ENCODE measurements at regions not wholly inside any gene's neighbourhood (a gene's known extent, or its start where the extent isn't known, plus 50 kb on each side); places are given as distances from the start of the nearest gene placed in this dataset.
"Not testable (repeated sequence)": the region's sequence is repeated elsewhere in the genome, so short reads cannot be mapped to it uniquely, and the experiment has no call there.

- no peak for DNase-seq
Measured at GRCh38 chr7:48992816-48993215, 68.5 kb downstream of the CDC14C start.

GRCh38 chr7:49001610-49002033, 77.3 kb downstream of the CDC14C start:
- DNase-seq: peak; percentile 8

- DNase-seq: no peak
Measured at GRCh38 chr7:49010717-49011116, 86.4 kb downstream of the CDC14C start.

DNA sequence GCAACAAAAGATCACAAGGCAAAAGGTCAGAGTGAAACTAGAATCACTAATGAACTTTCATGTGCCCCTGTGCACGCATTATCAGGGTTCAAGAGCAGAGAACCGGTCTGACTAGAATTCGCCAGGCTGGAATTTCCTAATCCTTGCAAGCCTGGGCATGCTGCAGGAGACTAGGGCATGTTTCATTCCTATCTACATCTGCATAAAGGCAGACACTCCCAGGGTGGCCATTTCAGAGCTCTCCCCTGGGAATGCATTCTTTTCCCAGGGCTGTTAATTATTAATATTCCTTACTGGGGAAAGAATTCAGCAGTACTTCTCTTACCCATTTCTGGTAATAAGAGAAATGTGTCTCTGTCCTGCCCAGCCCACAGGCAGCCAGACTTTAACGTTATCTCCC, 90.5 kb downstream of the CDC14C start:
- DNase-seq: no peak

DNA sequence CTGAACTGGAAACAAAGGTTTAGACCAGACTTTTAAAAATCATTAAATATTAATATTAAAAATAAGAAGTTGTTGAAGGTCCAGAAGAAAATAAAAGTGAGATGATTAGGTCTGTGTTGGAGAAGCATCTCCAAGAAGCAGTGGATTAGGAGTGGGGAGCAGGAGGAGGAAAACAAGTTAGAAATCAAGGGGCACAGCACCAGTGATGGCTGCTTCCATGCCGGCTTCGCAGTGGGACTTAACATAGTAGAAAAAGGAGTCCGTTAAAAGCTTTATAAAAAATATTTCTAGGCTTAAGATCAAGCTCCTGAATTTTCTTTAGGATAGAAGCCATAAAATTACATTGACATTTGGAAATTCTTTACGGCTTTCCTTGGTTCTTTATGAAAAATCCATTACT, 95.8 kb downstream of the CDC14C start:
- DNase-seq: no peak

- DNase-seq: no peak
Measured at GRCh38 chr7:49022448-49022847, 98.1 kb downstream of the CDC14C start.

DNA sequence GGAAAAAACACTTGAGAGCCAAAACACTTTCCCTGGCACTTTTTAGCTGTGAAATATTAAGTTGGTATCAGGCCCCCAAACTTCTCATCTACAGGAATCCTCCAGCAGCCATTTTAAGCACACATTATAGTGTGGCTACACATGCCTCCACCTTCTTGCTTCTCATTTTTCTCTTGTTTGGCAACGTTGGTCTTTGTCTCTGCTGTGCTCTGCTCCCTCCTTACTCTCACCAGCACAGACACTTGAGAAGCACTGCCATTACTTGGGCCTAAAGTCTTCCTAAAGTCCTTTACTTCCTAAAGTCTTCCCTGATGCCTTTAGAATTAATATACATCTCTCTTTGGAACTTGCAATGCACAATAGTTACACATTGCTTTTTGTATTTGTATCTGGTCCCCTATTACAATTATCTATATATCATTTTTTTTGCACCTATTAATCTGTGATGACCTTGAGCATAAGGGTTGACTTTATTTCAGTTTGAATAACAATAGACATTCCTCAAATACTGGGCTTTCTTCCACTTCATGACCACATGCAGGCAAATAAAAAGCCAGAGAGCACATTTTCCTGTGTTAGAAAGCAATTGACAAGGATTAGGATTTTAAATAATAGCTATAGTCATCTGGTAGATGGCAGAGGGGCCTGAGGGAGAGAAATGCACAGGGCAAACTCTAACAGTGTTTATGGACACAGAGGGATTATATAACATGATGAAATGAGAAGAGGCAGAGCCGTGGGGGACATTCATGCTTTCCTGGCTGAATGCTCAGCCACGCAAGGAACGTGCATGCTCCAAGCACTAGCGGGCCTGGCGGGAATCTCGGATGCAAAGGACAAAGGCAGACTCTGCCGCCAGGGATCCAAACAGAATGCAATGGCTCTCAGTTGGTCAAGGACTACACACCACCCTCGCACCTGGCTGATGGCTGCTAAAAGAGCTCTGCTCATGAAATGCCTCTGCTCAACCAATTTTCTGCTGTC, 99.3 kb downstream of the CDC14C start:
- peak; percentile 41 for DNase-seq

GRCh38 chr7:49030221-49030620, 105.9 kb downstream of the CDC14C start:
- DNase-seq: no peak

DNA sequence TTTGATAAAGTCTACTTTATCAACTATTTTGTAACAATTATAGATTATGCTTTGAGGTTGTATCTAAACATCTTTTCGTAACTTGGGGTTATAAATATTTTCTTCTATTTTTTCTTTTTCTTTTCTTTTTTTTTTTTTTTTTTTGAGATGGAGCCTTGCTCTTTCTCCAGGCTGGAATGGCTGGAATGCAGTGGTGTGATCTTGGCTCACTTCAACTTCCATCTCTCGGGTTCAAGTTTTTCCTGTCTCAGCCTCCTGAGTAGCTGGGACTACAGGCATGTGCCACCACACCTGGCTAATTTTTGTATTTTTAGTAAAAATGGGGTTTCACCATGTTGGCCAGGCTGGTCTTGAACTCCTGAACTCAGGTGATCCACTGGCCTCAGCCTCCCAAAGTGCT, 108.8 kb downstream of the CDC14C start:
- not testable (repeated sequence) for DNase-seq

DNA sequence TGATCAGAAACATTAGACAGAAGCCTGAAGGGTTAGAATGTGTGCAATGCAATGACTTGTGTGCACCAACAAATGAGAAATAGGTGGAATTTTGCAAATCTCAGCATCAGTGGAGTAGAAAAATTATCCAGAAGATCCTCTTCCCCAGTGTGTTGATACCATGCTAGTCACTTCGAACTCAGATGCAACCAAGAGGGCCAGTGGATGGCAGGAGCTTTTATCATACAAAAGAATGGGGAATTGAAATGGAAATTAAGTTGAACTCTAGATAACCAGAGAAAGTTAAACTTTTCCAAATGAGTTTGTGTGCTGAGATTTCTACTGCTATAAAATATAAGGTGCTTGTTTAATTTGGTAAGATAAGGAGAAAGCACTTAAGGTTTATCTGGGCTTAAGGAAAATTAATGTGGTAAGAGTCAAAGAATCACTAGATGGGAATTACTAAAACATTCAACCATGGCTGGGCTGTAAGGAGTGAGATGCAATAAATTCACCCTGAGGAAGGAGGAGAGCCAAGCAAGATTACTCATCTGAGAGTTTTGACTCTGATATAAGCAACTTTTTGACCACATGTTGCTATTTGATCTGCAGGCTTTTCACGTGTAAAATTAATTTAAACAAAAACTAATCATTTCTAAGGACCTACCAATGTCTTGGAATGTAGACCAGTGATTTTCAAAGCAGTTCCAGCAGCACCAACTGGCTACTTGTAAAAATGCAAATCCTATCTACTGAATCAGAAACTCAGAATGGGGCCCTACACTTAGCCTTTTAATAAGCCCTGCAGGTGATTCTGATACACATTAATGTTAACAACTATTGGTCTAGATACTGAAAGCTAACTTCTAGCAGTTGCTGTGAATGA, 113.2 kb downstream of the CDC14C start:
- no peak for DNase-seq

DNA sequence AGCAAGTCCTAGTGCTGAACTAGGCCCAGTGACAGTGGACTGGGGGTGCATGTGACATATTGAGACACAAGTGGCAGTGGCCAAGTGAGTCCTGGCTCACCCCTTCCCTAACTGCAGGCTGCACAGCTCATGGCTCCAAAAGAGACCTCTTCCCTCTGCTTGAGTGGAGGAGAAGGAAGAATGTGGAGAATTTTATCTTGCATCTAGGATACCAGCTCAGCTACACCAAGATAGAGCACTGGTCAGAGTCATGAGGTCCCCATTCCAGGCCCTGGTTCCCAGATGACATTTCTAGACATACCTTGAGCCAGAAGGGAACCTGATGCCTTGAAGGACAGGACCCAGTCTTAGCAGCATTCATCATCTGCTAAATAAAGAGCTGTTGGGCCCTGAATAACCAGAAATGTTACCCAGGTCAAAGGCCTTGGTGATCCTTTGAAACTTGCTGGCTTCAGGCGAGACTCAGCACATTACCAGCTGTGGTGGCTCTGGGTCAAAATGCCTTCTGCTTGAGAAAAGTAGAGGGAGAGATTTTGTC, 114.5 kb downstream of the CDC14C start:
- DNase-seq: no peak

DNA sequence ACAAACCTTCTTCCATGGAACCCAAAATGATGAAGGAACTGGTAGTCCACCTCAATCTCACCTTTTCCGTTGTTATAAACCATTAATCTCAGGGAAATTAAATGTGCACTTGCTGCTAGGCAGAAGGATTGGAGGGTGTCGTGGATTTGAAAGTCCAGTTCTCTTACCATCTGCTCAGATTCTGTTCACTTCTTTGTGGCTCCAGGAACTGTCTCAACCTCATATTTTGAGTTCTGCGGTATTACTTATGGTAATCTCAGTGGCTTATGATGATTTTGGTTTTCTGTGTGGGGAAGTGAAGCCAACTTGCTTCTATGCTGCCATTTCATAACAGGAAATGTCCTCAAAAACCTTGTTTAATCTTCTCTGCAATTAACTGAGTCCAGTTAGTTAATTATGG, 136.4 kb downstream of the CDC14C start:
- DNase-seq: no peak

DNA sequence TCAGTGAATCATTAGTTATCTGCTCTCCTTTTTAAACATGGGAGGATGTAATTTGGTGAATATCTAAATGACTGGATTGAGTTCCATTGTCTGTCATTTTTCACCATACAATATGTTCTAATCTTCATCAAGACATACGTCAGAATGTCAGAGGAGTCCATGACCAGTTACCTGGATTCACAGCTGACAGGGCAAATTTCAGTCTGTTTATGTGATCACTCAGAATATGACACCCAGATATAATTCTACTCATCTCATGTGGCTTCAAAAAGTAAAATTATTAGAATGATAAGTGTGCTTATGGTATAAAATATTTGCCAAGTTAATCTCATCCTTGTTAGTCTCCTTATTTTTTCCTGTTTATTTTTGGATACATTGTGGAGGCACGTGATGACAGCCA, 150.2 kb downstream of the CDC14C start:
- DNase-seq: no peak

GRCh38 chr7:49080896-49081475, 156.6 kb downstream of the CDC14C start:
- DNase-seq: no peak

- no peak for DNase-seq
Measured at GRCh38 chr7:49088017-49088416, 163.7 kb downstream of the CDC14C start.

DNA sequence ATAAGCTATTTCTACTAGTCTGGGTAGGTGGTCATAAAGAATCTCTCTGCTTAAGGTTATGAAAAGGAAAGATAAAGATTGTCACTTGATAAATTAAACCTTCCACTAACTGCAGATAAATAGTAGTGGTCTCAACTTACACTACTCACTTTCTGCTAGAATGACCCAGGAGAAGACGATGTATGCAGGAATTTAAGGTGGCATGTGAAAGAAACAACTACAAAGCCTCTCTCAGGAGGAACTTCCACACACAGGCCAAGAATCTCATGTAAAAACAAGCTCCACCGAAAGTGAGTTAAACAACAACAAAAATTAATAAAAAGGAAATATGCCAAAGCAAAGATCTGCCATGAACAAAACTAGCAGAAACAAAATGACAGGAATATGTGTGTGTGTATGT, 165.4 kb downstream of the CDC14C start:
- no peak for DNase-seq

DNA sequence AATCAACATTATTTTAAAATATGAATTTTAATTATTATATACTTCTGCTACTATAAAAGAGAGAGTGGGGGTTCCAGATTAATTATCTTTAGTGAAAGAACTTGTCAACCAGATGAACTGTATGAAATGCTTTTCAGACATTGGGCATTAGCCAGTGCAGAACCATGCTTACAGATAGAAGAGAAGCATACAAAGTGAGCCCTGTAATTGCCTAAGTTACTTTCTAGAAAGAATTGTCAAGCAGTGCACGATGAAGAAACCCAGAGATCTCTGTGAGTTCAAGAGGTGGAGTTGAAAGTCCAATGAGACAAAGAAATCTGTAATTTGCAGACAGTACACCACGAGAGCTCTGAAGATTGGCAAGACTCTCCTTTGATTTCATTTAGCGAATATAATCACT, 166.7 kb downstream of the CDC14C start:
- DNase-seq: no peak

DNA sequence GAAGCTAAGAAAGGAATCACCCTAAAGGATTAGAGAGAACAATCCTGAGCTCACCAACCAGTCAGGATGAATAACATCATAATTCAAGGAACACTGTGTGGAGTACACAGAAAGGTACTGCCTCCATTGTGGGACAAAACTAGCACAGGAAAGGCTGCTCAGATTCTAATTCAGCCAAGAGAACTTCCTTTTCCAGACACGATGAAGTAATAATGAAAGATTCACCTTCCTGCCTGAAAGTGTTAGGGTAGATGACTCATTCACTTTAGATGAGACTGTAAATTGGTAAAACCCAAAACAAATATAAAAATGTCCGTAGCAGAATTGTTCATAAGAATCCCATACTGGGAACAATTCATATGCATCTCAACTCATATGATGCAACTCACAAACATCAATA, 167.2 kb downstream of the CDC14C start:
- no peak for DNase-seq

DNA sequence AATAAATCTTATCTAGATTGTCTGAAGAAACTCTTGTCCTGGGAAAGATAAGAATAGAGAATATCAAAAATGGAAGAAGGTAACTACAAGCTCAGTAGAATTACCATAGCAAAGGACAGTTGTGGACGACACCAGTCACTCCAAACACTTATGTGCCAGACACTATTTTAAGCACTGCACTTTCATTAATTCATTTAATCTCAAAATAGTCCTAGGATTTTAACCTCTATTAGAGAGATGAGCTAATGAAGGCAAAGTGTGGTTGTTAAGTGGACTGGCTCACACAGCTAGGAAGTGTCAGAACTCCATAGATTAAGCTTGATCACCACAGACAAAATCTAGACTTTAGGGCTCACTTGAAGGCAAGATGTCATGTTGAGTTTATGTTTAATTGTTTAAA, 168.9 kb downstream of the CDC14C start:
- no peak for DNase-seq

- no peak for DNase-seq
Measured at GRCh38 chr7:49094866-49095265, 170.5 kb downstream of the CDC14C start.

DNA sequence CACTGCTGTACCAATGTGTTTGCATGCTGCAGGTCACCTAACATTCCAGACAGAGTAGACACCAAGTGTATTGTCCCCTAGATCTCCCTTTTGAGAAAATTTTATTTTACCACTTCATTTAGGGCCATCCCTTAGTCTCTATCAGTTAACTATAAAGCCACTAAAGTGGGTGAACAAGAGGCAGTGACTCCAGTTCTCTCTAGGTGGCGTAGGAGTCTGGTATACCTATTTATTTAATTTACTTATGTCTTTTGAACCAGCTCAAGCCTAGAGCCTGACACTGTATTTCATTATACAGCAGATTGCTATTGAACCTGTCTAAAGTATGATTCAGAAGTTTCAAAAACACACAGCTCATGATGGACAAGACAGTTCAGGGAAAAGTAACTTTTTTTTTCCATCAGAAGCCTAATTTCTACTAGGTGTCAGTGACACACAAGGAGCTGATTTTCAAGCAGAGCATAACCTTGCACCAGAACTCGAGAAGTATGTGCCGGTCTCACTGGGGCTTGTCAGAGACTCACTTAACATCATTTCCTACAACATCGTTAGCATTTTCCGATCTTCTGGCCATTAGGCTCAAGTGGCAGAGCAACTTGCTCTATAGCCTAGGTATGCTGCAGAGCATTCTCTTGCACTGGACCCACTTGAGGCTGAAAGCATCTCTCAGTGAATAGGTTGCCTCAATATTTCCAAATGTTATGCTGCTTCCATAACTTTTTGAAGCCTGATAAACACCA, 175.4 kb downstream of the CDC14C start:
- no peak for DNase-seq
